ENCODE measurements at regions not wholly inside any gene's neighbourhood (a gene's known extent, or its start where the extent isn't known, plus 50 kb on each side); places are given as distances from the start of the nearest gene placed in this dataset.

DNA sequence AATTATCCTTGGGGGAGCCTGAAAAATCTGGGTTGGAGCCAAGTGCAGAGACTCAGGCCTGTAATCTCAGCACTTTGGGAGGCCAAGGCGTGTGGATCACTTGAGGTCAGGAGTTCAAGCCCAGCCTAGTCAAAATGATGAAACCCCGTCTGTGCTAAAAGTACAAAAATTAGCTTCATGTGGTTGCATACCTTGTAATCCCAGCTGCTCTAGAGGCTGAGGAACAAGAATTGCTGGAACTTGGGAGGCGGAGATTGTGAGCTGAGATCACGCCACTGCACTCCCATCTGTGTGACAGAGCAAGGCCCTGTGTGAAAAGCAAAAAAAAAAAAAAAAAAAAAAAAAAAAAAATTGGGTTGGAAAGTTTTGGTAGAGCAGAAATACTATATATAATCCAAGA, 1563.6 kb upstream of the PRMT6 start:
- BruUV-seq (replicated peaks), result no TSS peak
- H2AFZ ChIP-seq, result no peak overlapping the region
- no peak overlapping the region for H3K4me2 ChIP-seq
- no peak for DNase-seq
- no peaks in the 10 kb centered on the region for H3K36me3 ChIP-seq (ENCODE audit: low read depth)
- no peaks in the 10 kb centered on the region for H4K20me1 ChIP-seq (ENCODE audit: insufficient read depth)
- no peaks in the 10 kb centered on the region for H3K4me1 ChIP-seq (replicated peaks; ENCODE audit: insufficient read depth)
- no peaks in the 10 kb centered on the region; the same call in 1 of the 2 replicates for H3K9me3 ChIP-seq (ENCODE audit: insufficient read depth, low read depth)
- TF ChIP-seq, protein P1, sequence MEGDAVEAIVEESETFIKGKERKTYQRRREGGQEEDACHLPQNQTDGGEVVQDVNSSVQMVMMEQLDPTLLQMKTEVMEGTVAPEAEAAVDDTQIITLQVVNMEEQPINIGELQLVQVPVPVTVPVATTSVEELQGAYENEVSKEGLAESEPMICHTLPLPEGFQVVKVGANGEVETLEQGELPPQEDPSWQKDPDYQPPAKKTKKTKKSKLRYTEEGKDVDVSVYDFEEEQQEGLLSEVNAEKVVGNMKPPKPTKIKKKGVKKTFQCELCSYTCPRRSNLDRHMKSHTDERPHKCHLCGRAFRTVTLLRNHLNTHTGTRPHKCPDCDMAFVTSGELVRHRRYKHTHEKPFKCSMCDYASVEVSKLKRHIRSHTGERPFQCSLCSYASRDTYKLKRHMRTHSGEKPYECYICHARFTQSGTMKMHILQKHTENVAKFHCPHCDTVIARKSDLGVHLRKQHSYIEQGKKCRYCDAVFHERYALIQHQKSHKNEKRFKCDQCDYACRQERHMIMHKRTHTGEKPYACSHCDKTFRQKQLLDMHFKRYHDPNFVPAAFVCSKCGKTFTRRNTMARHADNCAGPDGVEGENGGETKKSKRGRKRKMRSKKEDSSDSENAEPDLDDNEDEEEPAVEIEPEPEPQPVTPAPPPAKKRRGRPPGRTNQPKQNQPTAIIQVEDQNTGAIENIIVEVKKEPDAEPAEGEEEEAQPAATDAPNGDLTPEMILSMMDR (conservative IDR thresholded peaks at IDR 0.05), result no peak
- TF ChIP-seq EZH2 (IDR thresholded peaks at IDR 0.05; ENCODE audit: low read depth), result no peak
- H3K79me2 ChIP-seq (ENCODE audit: low read depth), result no peaks in the 10 kb centered on the region
- POLR2A ChIA-PET (ENCODE audit: unreplicated experiment), result no interaction called here
- H3F3A ChIP-seq (ENCODE audit: insufficient read depth, low read depth), result no peaks in the 10 kb centered on the region
- intact Hi-C loops (cut with micrococcal nuclease; ENCODE audit: unreplicated experiment), result no loop called here
- H3K27ac ChIP-seq, result no peak overlapping the region
- no peaks in the 10 kb centered on the region; the same call in 1 of the 2 replicates for H3K9me2 ChIP-seq (ENCODE audit: insufficient read depth)
- no peaks in the 10 kb centered on the region for H3K27me3 ChIP-seq (ENCODE audit: insufficient read depth, low read depth)
- CTCF ChIA-PET, result no interaction called here
- H3K4me3 ChIP-seq, result no peak overlapping the region

DNA sequence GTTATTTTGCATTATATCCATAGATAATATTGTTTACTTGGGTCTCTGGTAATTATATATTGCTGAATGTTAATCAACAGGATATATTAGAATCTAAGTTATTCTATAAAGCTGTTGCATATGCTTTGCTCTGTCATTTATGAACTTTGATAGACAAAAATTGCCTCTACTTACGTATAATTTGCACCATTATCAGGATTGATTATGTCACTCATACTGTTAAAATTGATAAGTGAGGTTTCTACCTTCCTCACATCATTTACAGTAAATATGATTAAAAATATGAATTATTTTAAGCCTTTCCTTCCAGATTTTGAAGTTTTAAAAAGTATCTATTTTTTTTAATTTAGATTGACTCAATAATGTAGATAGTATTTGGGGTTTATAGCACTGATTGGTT, 1540.4 kb upstream of the PRMT6 start:
- no TSS peak for BruUV-seq (replicated peaks)
- Histone ChIP-seq H3K4me3 (no peak overlapping the region), H2AFZ (no peak overlapping the region), H3F3A (ENCODE audit: insufficient read depth, low read depth) (no peaks in the 10 kb centered on the region), H3K9me3 (ENCODE audit: insufficient read depth, low read depth) (no peaks in the 10 kb centered on the region), H3K79me2 (ENCODE audit: low read depth) (no peaks in the 10 kb centered on the region), H3K9me2 (ENCODE audit: insufficient read depth) (no peaks in the 10 kb centered on the region), H3K36me3 (ENCODE audit: low read depth) (no peaks in the 10 kb centered on the region), H3K27ac (no peak overlapping the region), H3K4me1 (replicated peaks; ENCODE audit: insufficient read depth) (no peaks in the 10 kb centered on the region), H3K27me3 (ENCODE audit: insufficient read depth, low read depth) (no peaks in the 10 kb centered on the region), H4K20me1 (ENCODE audit: insufficient read depth) (no peaks in the 10 kb centered on the region), H3K4me2 (no peak overlapping the region)
- intact Hi-C loops (cut with micrococcal nuclease; ENCODE audit: unreplicated experiment), result no loop called here
- DNase-seq, result no peak
- CTCF ChIA-PET, result no interaction called here
- POLR2A ChIA-PET (ENCODE audit: unreplicated experiment), result no interaction called here
- TF ChIP-seq EZH2 (IDR thresholded peaks at IDR 0.05; ENCODE audit: low read depth), result no peak
- TF ChIP-seq, protein P1 (conservative IDR thresholded peaks at IDR 0.05), result no peak

DNA sequence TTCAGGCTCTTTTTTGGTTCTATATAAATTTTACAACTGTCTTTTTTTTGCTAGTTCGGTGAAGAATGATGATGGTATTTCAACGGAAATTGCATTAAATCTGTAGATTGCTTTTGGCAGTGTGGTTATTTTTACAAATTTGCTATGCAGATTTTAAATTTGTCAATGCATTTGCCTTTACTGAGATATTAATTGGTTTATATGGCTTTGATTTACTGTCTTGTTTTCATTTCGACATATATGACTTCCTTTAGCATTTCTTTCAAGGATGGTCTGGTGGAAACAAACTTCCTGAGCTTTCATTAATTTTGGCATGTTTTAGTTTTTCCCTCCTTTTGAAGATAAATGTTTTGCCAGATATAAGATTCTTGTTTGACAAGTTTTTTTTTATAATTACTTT, 1522.5 kb upstream of the PRMT6 start:
- no TSS peak for BruUV-seq (replicated peaks)
- H3K4me3 ChIP-seq, result no peak overlapping the region
- H4K20me1 ChIP-seq (ENCODE audit: insufficient read depth), result no peaks in the 10 kb centered on the region
- H3K36me3 ChIP-seq (ENCODE audit: low read depth), result no peaks in the 10 kb centered on the region
- no peak overlapping the region for H3K27ac ChIP-seq
- H3K27me3 ChIP-seq (ENCODE audit: insufficient read depth, low read depth), result no peaks in the 10 kb centered on the region
- ChIA-PET CTCF (no interaction called here), POLR2A (ENCODE audit: unreplicated experiment) (no interaction called here)
- no peak for TF ChIP-seq EZH2 (IDR thresholded peaks at IDR 0.05; ENCODE audit: low read depth)
- TF ChIP-seq, protein P1 (conservative IDR thresholded peaks at IDR 0.05), result no peak
- no peaks in the 10 kb centered on the region for H3K4me1 ChIP-seq (replicated peaks; ENCODE audit: insufficient read depth)
- H2AFZ ChIP-seq, result no peak overlapping the region
- no peaks in the 10 kb centered on the region; the same call in 1 of the 2 replicates for H3K9me3 ChIP-seq (ENCODE audit: insufficient read depth, low read depth)
- H3K9me2 ChIP-seq (ENCODE audit: insufficient read depth), result 0 out of 2 replicates have a peak, but pooled peaks cover 4% of the 10 kb centered on the region
- intact Hi-C loops (cut with micrococcal nuclease; ENCODE audit: unreplicated experiment), result no loop called here
- no peaks in the 10 kb centered on the region for H3F3A ChIP-seq (ENCODE audit: insufficient read depth, low read depth)
- no peak for DNase-seq
- H3K79me2 ChIP-seq (ENCODE audit: low read depth), result no peaks in the 10 kb centered on the region
- no peak overlapping the region for H3K4me2 ChIP-seq

All from PC-9 (cell line).